ENCODE measurements at regions not wholly inside any gene's neighbourhood (a gene's known extent, or its start where the extent isn't known, plus 50 kb on each side); places are given as distances from the start of the nearest gene placed in this dataset.
"Not testable (repeated sequence)": the region's sequence is repeated elsewhere in the genome, so short reads cannot be mapped to it uniquely, and the experiment has no call there.

DNA sequence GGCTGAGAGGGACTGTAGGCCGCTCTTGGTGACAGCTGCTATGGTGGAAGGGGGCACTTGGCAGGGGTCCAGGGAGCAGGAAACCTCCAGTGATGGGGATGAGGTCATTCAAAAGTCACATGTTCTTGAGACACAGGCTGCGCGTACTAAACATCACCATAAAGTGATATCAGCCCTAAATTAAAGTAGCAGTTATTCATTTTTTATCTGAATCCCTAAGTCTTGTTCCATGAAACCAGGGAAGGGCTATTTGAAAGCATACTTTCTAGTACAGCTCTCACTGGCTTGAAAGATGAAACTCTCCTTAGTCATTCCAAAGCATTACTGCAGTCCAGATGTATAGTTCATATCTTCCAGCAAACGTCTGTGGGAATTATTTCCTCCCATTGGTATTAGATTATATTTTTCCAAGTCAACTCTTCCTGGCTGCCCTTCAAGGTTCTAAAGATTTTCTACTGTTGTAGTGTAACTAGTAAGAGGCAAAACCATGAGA lies 373.1 kb downstream of the CD109 start:
- no peak for DNase-seq

DNA sequence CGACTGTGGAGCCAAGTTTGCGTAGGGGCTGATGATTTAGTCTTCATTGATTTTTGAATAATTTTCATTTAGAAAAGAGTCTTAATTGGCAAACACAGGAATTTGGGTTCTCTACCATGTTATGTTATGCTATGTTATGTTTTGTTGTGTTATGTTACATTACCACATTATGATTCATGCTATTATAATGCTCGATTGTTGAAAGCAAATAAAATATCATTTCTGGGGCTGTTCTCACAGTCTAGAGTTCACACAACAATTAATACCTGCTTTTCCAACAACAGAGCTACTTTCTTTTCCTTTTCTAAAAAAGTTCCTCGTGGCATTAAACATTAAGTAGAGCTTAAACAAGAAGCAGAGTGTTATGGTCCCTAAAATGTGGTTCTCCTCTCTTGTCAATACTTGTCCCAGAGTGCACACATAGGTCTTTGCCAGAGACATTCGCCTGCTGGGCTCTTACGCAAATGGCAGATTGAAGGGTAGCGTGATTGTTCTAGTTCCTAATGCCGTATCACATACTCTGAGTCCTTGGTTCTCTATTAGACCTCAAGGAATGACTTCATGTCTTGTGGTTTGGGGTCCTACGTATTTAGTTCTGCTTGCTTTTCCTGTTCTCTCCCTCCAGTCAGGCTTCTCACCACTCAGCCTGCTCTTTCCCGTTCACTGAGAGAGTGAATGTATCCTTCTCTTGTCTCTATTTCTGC lies 370.3 kb downstream of the CD109 start:
- no peak for DNase-seq

DNA sequence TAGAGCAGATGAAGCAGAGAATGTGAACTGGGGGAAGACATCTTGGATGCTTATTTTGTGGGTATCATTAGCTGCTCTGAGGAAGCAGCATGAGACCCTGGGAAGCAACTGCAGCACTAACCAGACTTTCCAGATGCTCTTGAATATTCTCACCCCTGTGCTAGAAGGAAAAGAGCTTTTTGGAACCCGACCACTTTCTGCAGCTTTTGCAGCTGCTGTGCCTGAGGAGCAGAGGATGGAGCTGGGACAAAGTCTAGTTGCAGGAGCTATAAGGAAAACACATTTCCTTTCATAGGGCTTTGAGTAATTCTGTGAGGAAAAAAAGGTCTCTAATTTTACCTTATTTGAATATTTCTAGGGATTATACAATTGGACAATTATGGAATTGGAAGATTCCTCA lies 369.7 kb downstream of the CD109 start:
- no peak for DNase-seq

DNA sequence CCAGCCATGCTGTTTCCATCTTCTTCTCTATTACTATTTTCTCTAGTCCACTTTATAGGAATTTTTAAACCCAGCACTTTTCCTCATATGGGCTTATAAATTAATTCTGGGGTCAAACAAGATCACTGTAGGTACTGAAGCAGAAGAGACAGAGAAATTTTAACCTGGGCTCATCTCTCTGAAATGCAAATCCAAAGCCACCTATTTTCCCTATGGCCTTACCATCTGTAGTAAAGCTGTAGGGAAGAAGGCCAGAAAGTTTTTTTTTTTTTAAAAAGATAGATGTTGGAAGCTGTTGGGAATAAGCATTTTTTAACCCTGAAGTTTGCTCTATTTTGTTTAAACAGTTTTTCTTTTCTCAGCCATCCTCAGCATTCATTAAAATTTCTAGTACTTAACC lies 367.4 kb downstream of the CD109 start:
- DNase-seq = no peak

DNA sequence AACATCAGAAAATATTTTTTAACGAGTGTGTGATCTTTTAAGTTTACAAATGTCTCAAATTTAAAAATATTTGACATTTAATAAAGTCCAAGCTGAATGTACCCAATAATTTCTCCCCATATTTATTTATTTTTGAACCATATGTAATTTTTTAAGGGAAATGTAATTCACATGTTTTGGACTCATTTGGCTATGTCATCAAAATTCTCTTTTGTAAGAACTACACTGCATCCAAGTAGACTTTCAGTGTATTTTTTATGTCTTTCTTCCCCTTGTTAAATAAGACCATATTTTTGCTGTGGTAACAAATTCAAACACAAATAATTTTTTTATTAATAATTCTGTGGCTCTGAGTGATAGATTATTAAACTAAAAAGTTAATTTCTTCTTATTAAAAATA lies 365.2 kb downstream of the CD109 start:
- DNase-seq = no peak

DNA sequence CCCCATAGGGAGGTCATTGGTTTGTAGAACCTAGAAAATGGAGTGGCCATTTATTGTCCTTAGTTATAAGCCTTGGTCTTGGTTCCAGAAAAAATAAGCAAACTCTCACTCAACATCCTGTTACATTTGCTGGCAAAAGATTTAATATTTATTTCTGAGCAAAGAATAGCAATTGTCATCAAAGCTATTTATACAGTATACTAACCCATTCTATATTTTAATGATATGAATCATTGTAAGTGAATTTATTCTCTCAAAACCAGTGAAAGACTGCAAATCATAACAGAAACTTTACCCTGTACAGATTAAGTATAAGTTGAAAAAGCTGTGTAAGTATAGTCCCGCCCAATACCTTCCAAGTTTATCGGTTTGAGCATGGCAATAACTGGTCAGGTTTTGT lies 364.4 kb downstream of the CD109 start:
- no peak for DNase-seq

DNA sequence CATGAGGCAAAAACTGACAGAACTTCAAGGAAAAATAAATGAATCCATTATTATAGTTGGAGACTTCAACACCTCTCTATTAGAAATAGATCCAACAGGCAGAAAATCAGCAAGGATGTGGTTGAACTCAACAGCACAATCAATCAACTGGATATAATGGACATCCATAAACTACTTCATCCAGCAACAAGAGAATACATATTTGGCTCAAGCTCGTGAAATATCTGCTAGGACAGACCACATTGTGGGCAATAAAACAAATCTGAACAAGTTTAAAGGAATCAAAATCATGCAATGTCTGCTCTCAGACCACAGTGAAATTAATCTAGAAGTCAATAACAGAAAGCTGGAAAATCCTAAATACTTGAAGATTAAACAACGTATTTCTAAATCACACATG lies 362.6 kb downstream of the CD109 start:
- no peak for DNase-seq

DNA sequence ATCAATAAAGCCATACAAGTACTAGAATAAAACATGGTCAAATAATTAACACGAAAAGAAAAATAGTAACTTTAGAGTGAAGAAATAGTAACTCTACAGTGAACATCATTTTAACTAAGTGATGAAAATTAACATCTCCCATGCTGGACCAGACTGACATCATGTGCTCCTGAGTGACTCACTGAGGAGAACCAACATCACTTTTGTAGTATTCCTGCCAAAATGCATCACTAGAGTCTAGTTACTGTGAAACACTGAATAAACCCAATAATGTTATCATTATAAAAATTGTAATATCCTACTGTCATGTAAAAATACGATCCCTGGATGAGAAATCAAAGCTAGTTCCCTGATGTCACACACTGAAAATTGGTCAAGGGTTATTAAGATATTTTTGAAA lies 361.3 kb downstream of the CD109 start:
- DNase-seq = no peak

DNA sequence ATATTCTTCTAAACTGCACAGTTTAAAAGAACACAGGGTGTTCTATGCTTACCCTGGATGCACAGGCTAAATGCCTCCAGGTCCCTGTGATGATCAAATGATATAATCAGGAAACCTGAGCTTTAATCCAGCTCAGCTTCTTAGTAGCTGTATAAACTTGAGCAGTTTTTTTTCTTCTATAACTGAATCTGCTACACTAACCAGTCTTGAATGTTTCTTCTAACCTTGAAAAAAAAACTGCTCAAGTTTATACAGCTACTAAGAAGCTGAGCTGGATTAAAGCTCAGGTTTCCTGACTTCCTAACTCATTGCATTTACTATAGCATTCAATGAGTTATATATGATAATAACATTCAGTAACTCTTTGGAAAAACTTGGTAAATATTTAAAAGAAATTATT lies 358.2 kb downstream of the CD109 start:
- no peak for DNase-seq

DNA sequence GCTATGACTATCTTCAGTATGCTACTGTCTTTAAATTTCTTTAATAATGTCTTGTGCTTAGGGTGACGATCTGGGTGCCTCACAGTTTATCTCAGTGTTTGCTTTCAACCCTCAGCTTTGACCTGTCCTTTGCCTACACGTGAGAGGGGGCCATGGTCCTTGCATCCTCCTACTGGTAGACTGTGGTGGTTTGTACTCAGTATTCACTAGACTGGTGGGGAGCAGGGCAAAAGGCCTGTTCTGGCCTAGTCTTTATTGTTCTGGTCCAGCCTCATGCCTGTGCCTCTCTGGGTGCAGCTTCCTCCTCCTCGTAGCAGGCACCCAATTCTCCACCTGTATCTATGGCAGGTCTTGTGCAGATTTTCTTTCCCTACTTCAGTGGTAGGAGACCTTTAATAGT lies 354.9 kb downstream of the CD109 start:
- no peak for DNase-seq

DNA sequence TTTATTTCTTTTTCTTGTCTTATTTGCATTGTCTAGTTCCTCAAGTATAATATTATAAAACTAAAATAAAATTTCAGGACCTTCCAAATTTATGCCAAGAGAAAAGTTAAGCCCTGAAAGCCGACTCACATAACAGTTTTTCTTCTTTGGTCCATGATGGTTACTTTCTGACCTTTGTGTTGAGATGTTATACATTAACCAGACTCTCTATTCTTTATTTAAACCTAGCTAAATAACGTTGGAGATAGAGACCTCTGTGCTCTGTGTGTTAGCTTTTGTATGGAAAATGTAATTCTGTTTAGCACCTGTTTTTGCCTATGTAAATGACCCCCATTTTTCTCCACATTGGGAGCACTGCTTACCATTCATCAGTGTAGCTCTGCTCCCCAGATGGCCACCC lies 352.4 kb downstream of the CD109 start:
- no peak for DNase-seq

DNA sequence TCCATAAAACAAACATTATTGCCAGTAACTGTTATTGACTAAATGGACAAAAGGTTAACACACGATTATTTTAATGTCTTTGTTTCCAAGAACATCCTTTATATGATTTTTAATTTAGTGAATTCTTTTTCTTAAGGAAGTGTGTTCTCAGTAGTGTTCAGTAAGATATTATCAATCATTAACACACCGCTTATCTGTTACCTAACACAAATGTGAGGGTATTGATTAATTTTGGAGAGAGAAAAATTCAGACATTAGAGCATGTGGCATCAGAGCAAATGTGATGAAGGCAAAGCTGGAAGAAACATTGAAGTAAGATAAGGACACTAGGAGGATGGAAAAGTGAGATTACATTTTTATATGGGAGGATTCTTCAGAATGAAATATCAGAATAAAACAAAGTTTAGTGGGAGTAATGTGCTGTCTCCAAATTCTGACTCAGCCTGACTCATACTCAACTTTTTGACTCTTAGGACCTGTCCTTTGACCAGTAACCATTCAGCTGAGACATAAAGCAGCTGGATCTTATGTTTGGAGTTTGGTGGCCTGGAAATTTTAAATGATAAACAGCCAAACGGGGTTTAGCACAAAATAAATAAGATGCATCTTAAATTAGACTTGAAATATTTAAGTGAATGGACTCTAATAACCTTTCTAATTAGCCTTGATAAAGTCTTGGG lies 348.6 kb downstream of the CD109 start:
- no peak for DNase-seq

DNA sequence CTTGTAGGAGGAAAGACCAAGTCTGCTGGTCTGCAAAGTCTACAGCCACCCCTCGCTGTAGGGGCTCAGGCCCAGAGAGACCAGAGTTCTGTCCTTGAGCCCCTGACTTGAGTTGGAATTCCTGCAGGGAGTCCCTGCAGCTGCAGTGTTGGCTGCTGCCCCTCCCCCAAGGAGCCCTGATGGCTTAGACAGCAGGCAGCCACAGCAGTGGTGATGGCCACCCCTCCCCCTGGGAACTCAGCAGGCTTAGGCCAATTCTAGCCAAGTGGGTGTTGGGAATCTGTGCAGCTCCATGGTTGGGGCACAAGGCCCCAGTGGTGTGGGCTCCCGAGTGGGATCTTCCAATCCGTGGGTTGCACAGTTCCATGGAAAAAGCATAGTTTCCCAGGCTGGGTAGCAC lies 345.4 kb downstream of the CD109 start:
- no peak for DNase-seq

DNA sequence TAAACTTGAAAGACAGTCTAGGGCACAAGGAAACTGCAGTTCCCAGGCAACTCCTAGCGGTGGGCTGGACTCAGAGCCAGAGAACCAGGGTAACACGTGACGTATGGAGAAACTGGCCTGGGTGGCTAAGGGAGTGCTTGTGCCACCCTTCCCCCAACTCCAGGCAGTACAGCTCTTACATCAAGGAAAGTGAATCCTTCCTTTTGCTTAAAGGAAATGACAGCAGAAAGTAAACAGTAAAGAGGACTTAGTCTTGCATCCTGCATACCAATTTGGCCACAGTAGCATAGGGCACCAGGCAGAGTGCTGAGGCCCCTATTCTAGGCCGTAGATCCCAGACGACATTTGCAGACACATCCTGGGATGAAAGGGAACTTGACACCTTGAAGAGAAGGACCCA lies 322.8 kb downstream of the CD109 start:
- DNase-seq = no peak

DNA sequence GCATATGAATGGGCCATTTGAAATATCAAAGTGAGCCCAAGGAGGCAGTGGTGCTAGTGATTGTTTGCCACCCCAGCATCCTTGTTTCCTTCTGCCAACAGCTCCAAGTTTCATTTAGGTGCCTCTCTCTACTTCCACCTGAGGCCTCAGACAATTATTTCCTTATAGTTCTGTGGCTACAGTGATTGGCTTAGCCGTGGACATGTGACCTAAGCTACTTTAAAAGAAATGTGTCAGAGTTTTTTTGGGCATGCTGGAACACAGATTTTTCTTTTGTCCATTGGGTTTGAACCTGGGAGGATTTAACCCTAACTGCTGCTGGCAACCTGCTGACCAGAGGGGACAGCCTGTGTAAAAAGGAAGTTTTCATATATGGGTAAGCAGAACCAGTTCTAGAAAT lies 319.4 kb downstream of the CD109 start:
- no peak for DNase-seq

DNA sequence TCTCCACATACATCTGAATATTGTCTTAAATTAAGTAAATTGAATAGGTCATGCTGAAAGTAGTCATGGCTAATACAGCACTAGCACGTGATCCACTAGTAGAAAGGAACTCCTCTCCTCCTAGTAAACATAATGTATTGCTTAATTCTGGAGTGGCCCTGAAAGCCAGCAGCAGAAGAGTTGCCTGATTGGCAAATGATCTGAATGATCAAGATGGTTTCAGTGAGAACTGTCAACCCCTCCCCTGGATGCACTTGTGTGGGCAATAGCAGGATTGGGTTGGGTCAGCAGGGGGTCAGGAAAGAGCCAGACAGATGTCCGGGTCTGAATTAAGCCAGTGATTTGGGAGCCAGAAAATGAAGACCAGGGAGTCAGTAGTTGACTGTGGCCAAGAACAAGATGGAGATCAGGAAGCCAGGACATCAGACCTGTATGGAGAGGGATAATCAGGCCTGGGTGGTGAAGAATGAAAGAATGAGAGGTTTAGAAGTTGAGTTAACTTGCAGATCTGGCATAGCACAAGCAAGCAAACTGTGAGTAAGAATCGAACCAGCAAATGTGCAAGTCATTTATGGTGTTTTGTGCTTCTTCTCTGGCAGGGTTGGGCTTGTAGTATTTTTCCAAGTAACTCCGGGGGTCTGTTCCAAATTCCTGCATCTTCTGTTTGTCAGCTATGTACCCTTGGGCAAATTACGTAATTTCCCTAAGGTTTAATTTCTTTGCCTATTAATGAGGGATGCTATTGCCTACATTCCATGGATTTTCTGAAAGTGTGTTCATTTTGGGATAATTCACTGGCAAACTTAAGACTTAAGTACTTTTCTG lies 304.9 kb downstream of the CD109 start:
- DNase-seq = no peak

DNA sequence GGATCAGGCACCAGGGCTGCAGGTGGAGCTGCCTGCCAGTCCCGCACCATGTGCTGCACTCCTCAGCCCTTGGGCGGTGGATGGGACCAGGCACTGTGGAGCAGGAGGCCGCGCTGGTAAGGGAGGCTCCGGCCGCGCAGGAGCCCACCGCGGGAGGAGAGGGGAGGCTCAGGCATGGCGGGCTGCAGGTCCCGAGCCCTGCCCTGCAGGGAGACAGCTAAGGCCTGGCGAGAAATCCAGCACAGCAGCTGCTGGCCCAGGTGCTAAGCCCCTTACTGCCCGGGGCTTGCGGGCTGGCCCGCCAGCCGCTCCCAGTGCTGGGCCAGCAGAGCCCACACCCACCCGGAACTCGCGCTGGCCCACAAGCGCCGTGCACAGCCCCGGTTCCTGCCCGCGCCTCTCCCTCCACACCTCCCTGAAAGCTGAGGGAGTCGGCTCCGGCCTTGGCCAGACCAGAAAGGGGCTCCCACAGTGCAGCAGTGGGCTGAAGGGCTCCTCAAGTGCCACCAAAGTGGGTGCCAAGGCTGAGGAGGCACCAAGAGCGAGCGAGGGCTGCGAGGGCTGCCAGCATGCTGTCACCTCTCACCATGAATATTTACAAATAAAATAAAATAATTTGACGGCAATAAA lies 294.7 kb downstream of the CD109 start:
- not testable (repeated sequence) for DNase-seq

DNA sequence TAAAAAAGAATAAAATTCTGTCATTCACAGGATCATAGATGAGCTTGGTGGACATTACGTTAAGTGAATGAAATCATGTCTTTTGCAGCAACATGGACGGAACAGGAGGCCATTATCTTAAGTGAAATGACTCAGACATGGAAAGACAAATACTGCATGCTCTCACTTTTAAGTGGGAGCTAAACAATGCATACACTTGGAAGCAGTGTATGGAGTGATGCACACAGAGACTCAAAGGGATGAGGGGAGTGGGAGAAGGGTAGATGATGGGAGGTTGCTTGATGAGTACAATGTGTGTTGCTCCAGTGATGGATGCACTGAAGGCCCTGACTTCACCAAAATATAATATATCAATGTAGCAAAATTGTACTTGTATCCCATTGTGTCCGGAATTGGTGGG lies 293.4 kb downstream of the CD109 start:
- no peak for DNase-seq

DNA sequence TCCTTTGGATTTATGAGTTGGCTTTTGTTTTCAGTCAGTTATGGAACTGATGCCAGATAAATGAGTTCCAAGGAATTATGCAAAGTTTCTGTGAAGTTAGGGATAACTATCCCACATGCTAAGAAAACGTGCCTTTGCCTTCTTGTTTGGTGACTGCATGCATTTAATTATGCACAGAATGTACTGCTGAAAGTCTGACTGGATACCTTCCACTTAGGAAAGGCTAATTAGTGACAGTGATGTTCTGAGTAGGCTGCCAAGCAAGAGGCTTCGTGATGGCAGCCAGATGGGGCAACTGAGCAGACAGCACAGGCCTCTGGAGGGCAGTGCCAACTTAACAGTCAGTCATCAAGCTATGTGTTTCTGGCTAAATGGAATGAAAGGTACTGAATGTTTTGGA lies 289.9 kb downstream of the CD109 start:
- DNase-seq = no peak

DNA sequence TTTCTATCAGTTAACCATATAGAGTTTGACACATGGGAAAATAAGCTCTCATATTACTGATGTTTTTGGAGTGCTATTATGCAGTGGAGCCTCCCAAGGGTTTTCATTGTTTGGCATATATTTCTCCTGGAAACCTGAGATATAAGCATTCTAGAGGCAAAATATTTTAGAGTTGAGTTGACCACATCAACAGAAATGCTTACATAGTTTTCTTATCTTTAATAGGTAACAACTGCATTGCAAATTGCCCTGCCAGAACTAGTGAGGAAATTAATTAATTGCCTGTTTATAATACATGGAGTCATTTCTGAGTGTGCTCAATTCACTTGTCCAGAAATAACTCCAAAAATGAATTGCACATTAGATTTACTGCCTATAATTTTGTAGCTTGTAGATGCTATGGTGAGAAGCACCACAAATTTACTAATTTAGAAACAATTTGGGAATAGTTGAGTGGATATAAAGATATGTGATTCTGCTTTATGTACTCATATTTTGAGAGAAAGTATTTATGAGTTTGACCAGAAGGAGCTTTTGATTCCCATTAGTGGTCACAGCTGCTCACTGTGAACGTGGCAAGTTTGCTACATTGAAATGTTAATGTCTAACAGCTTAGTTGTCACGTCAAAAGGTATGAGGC lies 288.7 kb downstream of the CD109 start:
- no peak for DNase-seq

DNA sequence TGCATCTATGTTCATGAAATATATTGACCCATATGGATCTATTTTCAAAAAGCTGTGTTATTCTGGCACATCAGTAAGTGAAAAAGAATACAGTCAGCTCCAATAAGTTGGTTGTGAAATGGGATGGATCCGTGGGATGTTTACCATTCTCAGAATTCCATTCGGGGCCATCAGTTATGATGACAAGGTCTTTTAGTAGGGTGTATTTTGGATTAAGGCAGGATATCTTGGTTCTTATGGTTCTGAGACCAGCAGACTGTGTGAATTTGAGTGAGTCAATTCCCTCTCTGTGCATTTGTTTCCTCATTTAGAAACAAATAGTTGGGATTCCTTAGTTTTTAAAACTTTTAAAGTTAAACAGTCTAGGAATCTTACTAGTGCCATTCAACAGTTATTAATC lies 287.4 kb downstream of the CD109 start:
- DNase-seq = no peak

DNA sequence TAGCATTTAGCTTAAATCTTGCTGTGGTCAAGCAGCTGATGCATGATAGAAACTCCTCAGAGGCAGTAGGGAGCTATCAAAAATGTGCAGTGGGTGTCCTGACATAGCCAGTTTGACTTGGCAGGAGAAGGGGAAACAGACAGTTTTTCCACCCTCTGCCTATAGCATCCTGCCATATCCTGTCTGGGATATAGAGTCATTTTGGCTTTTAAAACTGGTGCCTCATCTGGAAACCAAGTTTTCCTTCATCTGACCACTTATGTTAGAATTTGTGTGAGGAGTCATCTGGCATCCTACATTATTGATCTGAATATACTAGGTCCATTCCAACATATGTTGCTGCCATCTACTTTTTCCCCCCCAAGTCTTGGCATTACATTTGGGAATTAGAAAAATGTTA lies 284.1 kb downstream of the CD109 start:
- DNase-seq = no peak

DNA sequence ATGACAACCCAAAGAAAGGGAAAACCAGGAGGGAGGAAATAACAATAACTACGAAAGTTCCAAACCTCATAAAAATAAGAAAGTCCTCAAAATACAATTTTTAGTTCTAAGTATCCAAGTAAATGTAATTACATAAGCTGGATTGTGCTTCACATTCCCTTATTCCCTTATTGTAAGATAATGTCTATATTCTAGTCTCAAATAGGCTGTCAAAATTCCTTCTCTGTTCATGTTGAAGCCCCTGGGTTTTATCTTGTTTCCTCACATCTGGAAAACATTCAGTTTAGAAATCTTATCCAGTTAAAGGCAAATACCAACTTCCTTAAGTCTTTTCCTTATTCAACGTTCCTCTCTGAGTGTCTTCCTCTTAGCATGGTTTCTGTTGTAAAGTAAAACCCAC lies 282.3 kb downstream of the CD109 start:
- no peak for DNase-seq
